ENCODE measurements at regions not wholly inside any gene's neighbourhood (a gene's known extent, or its start where the extent isn't known, plus 50 kb on each side); places are given as distances from the start of the nearest gene placed in this dataset.
"Not testable (repeated sequence)": the region's sequence is repeated elsewhere in the genome, so short reads cannot be mapped to it uniquely, and the experiment has no call there.

- H3K36me3 ChIP-seq, result no peaks in the 10 kb centered on the region
Observed at GRCh38 chr13:54799621-54800226, 1771.1 kb downstream of the OLFM4 start.

GRCh38 chr13:54802226-54802625 is 1773.6 kb downstream of the OLFM4 start:
- Histone ChIP-seq H3K27me3 (no peaks in the 10 kb centered on the region), H3K9me3 (no peaks in the 10 kb centered on the region), H3K4me1 (no peaks in the 10 kb centered on the region), H3K36me3 (no peaks in the 10 kb centered on the region), H3K4me3 (no peak overlapping the region), H3K27ac (no peak overlapping the region)
- TF ChIP-seq CTCF (IDR thresholded peaks at IDR 0.05), result no peak
- DNase-seq (ENCODE audit: low spot score), result no peak

More at GRCh38 chr13:54799621-54800226, 1771.1 kb downstream of the OLFM4 start:
- Histone ChIP-seq H3K27ac (no peak overlapping the region), H3K9me3 (no peaks in the 10 kb centered on the region), H3K4me1 (no peaks in the 10 kb centered on the region), H3K4me3 (no peak overlapping the region), H3K27me3 (no peaks in the 10 kb centered on the region)
- DNase-seq (ENCODE audit: low spot score), result no peak
- no peak for TF ChIP-seq CTCF (IDR thresholded peaks at IDR 0.05)

- Histone ChIP-seq H3K27me3 (no peaks in the 10 kb centered on the region), H3K4me3 (no peak overlapping the region), H3K27ac (no peak overlapping the region), H3K36me3 (no peaks in the 10 kb centered on the region), H3K4me1 (no peaks in the 10 kb centered on the region), H3K9me3 (no peaks in the 10 kb centered on the region)
- no peak for DNase-seq (ENCODE audit: low spot score)
- no peak for TF ChIP-seq CTCF (IDR thresholded peaks at IDR 0.05)
Observed at GRCh38 chr13:54805743-54806142, 1777.1 kb downstream of the OLFM4 start.

GRCh38 chr13:54821938-54822470 is 1793.4 kb downstream of the OLFM4 start:
- not testable (repeated sequence) for H3K27ac ChIP-seq; DNase-seq (ENCODE audit: low spot score); H3K36me3 ChIP-seq; H3K4me3 ChIP-seq; H3K4me1 ChIP-seq; H3K27me3 ChIP-seq
- H3K9me3 ChIP-seq, result peaks cover 0 to 10% of the 10 kb centered on the region in 2 donors

- not testable (repeated sequence) for H3K27me3 ChIP-seq; H3K4me3 ChIP-seq; DNase-seq (ENCODE audit: low spot score); H3K27ac ChIP-seq; H3K4me1 ChIP-seq; H3K9me3 ChIP-seq; H3K36me3 ChIP-seq
Observed at GRCh38 chr13:54829391-54830068, 1800.9 kb downstream of the OLFM4 start.

- Histone ChIP-seq H3K9me3 (no peaks in the 10 kb centered on the region), H3K27me3 (no peaks in the 10 kb centered on the region), H3K36me3 (no peaks in the 10 kb centered on the region), H3K4me1 (no peaks in the 10 kb centered on the region), H3K4me3 (no peak overlapping the region), H3K27ac (no peak overlapping the region)
- no peak for DNase-seq (ENCODE audit: low spot score)
- no peak for TF ChIP-seq CTCF (IDR thresholded peaks at IDR 0.05)
Observed at GRCh38 chr13:54836273-54836672, 1807.7 kb downstream of the OLFM4 start.

Measured in right atrium auricular region (tissue), 2 donors.